ENCODE measurements at regions not wholly inside any gene's neighbourhood (a gene's known extent, or its start where the extent isn't known, plus 50 kb on each side); places are given as distances from the start of the nearest gene placed in this dataset.

- intact Hi-C loops (cut with micrococcal nuclease): no loop called here
- DNase-seq (ENCODE audit: unreplicated experiment): no peak
- CTCF ChIA-PET: interaction anchor here (0.7 kb wide), 1 partner anchor 13 kb away, joined by 3 read pairs; no protein-coding TSS in a partner anchor
- TF ChIP-seq CTCF (IDR thresholded peaks at IDR 0.05; ENCODE audit: unreplicated experiment): no peak
- no TSS peak for BruUV-seq (replicated peaks)
- H3K4me1 Mint-ChIP-seq (ENCODE audit: insufficient read depth, unreplicated experiment): no peaks in the 10 kb centered on the region
- no peak overlapping the region for H3K27ac Mint-ChIP-seq (ENCODE audit: low read depth, unreplicated experiment)
- H3K9me3 Mint-ChIP-seq (ENCODE audit: unreplicated experiment): no peaks in the 10 kb centered on the region
- POLR2A ChIA-PET: no interaction called here
- H3K36me3 Mint-ChIP-seq (ENCODE audit: insufficient read depth, unreplicated experiment): no peaks in the 10 kb centered on the region
- H3K4me3 Mint-ChIP-seq (ENCODE audit: unreplicated experiment): no peak overlapping the region
- H3K27me3 Mint-ChIP-seq (ENCODE audit: insufficient read depth, unreplicated experiment): no peaks in the 10 kb centered on the region
Observed at GRCh38 chr3:3264796-3265195, 85.3 kb upstream of the CRBN start.

GRCh38 chr3:3260870-3261269, 81.4 kb upstream of the CRBN start:
- no peaks in the 10 kb centered on the region for H3K9me3 Mint-ChIP-seq (ENCODE audit: unreplicated experiment)
- POLR2A ChIA-PET: no interaction called here
- TF ChIP-seq CTCF (IDR thresholded peaks at IDR 0.05; ENCODE audit: unreplicated experiment): no peak
- BruUV-seq (replicated peaks): no TSS peak
- CTCF ChIA-PET: interaction anchor here (0.9 kb wide), 1 partner anchor 61 kb away, joined by 4 read pairs; no protein-coding TSS in a partner anchor
- intact Hi-C loops (cut with micrococcal nuclease): no loop called here
- H3K27ac Mint-ChIP-seq (ENCODE audit: low read depth, unreplicated experiment): no peak overlapping the region
- no peak for DNase-seq (ENCODE audit: unreplicated experiment)
- H3K36me3 Mint-ChIP-seq (ENCODE audit: insufficient read depth, unreplicated experiment): no peaks in the 10 kb centered on the region
- H3K4me1 Mint-ChIP-seq (ENCODE audit: insufficient read depth, unreplicated experiment): no peaks in the 10 kb centered on the region
- no peaks in the 10 kb centered on the region for H3K27me3 Mint-ChIP-seq (ENCODE audit: insufficient read depth, unreplicated experiment)
- no peak overlapping the region for H3K4me3 Mint-ChIP-seq (ENCODE audit: unreplicated experiment)

GRCh38 chr3:3259181-3259580, 79.7 kb upstream of the CRBN start:
- H3K36me3 Mint-ChIP-seq (ENCODE audit: insufficient read depth, unreplicated experiment): no peaks in the 10 kb centered on the region
- H3K4me1 Mint-ChIP-seq (ENCODE audit: insufficient read depth, unreplicated experiment): no peaks in the 10 kb centered on the region
- TF ChIP-seq CTCF (IDR thresholded peaks at IDR 0.05; ENCODE audit: unreplicated experiment): no peak
- H3K27me3 Mint-ChIP-seq (ENCODE audit: insufficient read depth, unreplicated experiment): no peaks in the 10 kb centered on the region
- DNase-seq (ENCODE audit: unreplicated experiment): no peak
- no peak overlapping the region for H3K27ac Mint-ChIP-seq (ENCODE audit: low read depth, unreplicated experiment)
- BruUV-seq (replicated peaks): no TSS peak
- ChIA-PET CTCF (interaction anchor here (0.6 to 1.0 kb wide), 2 partner anchors 89 to 739 kb away, joined by 3 to 4 read pairs; no protein-coding TSS in a partner anchor), POLR2A (no interaction called here)
- intact Hi-C loops (cut with micrococcal nuclease): no loop called here
- H3K9me3 Mint-ChIP-seq (ENCODE audit: unreplicated experiment): no peaks in the 10 kb centered on the region
- no peak overlapping the region for H3K4me3 Mint-ChIP-seq (ENCODE audit: unreplicated experiment)

GRCh38 chr3:3258281-3258680, 78.8 kb upstream of the CRBN start:
- H3K4me1 Mint-ChIP-seq (ENCODE audit: insufficient read depth, unreplicated experiment): no peaks in the 10 kb centered on the region
- TF ChIP-seq CTCF (IDR thresholded peaks at IDR 0.05; ENCODE audit: unreplicated experiment): no peak
- CTCF ChIA-PET: no interaction called here
- no peak overlapping the region for H3K27ac Mint-ChIP-seq (ENCODE audit: low read depth, unreplicated experiment)
- H3K36me3 Mint-ChIP-seq (ENCODE audit: insufficient read depth, unreplicated experiment): no peaks in the 10 kb centered on the region
- no peak overlapping the region for H3K4me3 Mint-ChIP-seq (ENCODE audit: unreplicated experiment)
- intact Hi-C loops (cut with micrococcal nuclease): no loop called here
- no peaks in the 10 kb centered on the region for H3K27me3 Mint-ChIP-seq (ENCODE audit: insufficient read depth, unreplicated experiment)
- peaks cover 6% of the 10 kb centered on the region for H3K9me3 Mint-ChIP-seq (ENCODE audit: unreplicated experiment)
- DNase-seq (ENCODE audit: unreplicated experiment): no peak
- no TSS peak for BruUV-seq (replicated peaks)
- POLR2A ChIA-PET: no interaction called here
